C4-2B (cell line): ENCODE measurements at regions not wholly inside any gene's neighbourhood (a gene's known extent, or its start where the extent isn't known, plus 50 kb on each side); places are given as distances from the start of the nearest gene placed in this dataset.

Source experiments
- ZFX ChIP-seq: fragments of 450-650 bp; IDR thresholded peaks from 2 replicates; pipeline ENCODE4 v1.6.1; 2017
- TF ChIP-seq, protein P1 (sequence below): fragments of 450-650 bp; conservative IDR thresholded peaks from 2 replicates; pipeline ENCODE4 v1.5.1; 2017; ENCODE audit warnings: mild to moderate bottlenecking

DNA sequence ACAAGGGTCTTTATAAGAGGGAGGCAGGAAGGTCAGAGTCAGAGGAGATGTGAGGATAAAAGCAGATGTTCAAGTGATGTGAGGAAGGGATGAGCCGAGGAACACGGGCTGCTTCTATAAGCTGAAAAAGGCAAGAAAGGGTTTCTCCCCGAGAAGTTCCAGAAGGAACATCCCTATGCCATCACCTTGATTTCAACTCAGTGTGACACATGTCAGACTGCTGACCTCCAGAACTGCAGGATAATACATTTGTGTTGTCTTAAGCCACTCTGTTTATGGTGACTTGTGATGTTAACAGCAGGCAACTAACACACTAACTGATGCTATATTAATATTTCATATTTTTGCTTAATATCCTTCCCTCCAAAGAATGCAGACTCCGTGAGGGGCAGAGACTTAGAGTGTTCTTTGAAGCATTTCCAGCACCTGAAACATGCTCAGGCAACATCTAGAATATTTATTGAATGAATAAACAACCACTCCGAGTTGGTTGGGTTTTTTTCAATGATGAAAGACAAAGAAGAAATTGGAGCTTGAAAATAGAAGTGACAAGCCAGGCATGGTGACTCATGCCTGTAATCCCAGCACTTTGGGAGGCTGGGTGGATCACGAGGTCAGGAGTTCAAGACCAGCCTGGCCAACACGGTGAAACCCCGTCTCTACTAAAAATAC lies 77.6 kb upstream of the ADRA1B start:
- TF ChIP-seq, protein P1, sequence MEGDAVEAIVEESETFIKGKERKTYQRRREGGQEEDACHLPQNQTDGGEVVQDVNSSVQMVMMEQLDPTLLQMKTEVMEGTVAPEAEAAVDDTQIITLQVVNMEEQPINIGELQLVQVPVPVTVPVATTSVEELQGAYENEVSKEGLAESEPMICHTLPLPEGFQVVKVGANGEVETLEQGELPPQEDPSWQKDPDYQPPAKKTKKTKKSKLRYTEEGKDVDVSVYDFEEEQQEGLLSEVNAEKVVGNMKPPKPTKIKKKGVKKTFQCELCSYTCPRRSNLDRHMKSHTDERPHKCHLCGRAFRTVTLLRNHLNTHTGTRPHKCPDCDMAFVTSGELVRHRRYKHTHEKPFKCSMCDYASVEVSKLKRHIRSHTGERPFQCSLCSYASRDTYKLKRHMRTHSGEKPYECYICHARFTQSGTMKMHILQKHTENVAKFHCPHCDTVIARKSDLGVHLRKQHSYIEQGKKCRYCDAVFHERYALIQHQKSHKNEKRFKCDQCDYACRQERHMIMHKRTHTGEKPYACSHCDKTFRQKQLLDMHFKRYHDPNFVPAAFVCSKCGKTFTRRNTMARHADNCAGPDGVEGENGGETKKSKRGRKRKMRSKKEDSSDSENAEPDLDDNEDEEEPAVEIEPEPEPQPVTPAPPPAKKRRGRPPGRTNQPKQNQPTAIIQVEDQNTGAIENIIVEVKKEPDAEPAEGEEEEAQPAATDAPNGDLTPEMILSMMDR, result no peak
- no peak for TF ChIP-seq ZFX
